ENCODE measurements at regions not wholly inside any gene's neighbourhood (a gene's known extent, or its start where the extent isn't known, plus 50 kb on each side); places are given as distances from the start of the nearest gene placed in this dataset.

DNA sequence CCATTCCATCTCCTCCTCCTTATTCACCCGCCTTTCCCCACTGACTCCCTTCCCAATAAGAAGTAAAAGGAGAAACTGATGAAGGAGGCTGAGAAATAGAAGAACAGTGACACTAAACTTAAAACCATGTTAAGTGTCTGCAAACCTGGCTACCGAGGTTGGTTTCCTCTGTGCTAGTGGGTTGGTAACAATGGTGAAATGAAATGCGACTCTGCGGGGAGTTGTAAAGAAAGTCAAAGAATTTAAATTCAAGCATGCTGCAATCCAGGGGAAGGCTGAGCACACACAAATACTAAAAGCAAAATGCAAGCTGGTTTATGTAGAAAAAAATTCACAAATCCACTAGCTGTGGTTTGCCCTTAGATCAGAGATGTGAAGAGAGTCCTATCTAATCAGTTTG, 155.2 kb upstream of the PDE10A start:
- TF ChIP-seq, protein P1, sequence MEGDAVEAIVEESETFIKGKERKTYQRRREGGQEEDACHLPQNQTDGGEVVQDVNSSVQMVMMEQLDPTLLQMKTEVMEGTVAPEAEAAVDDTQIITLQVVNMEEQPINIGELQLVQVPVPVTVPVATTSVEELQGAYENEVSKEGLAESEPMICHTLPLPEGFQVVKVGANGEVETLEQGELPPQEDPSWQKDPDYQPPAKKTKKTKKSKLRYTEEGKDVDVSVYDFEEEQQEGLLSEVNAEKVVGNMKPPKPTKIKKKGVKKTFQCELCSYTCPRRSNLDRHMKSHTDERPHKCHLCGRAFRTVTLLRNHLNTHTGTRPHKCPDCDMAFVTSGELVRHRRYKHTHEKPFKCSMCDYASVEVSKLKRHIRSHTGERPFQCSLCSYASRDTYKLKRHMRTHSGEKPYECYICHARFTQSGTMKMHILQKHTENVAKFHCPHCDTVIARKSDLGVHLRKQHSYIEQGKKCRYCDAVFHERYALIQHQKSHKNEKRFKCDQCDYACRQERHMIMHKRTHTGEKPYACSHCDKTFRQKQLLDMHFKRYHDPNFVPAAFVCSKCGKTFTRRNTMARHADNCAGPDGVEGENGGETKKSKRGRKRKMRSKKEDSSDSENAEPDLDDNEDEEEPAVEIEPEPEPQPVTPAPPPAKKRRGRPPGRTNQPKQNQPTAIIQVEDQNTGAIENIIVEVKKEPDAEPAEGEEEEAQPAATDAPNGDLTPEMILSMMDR (IDR thresholded peaks at IDR 0.05), result no peak
- no peak for TF ChIP-seq EZH2 (IDR thresholded peaks at IDR 0.05)
- TF ChIP-seq EZH2phosphoT487 (IDR thresholded peaks at IDR 0.05), result no peak
